HAP-1 (cell line): ENCODE measurements at regions not wholly inside any gene's neighbourhood (a gene's known extent, or its start where the extent isn't known, plus 50 kb on each side); places are given as distances from the start of the nearest gene placed in this dataset.
"Not testable (repeated sequence)": the region's sequence is repeated elsewhere in the genome, so short reads cannot be mapped to it uniquely, and the experiment has no call there.

Experiments used
- DNase-seq, 2 experiments: peaks; one replicate each; pipeline ENCODE4 v3.0.0-alpha.2; 2016 to 2020; ENCODE audit warnings: low spot score in 2 of 2
- H3K27me3 ChIP-seq: fragments of 250-450 bp; sonication (Bioruptor Pico); 2 replicates; pipeline ENCODE4 v1.5.1; 2020; ENCODE audit warnings: low read depth, mild to moderate bottlenecking, moderate library complexity
- H3K36me3 ChIP-seq: fragments of 250-450 bp; sonication (Bioruptor Pico); replicated peaks from 2 replicates; pipeline ENCODE4 v1.5.1; 2020; ENCODE audit warnings: mild to moderate bottlenecking
- H3K4me1 ChIP-seq: fragments of 250-450 bp; sonication (Bioruptor Pico); 2 replicates; pipeline ENCODE4 v1.5.1; 2020; ENCODE audit warnings: mild to moderate bottlenecking
- H3K4me3 ChIP-seq: fragments of 250-450 bp; sonication (Bioruptor Pico); 2 replicates; pipeline ENCODE4 v1.5.1; 2020; ENCODE audit warnings: mild to moderate bottlenecking, moderate library complexity
- H3K9me3 ChIP-seq: fragments of 250-450 bp; sonication (Bioruptor Pico); 2 replicates; pipeline ENCODE4 v1.5.1; 2020; ENCODE audit warnings: mild to moderate bottlenecking, moderate library complexity
- in situ Hi-C: fragments of 300-500 bp; cut with MboI; formaldehyde crosslinking; loops from 3 replicates; pipeline ENCODE4 v1.14.3; 2020; ENCODE audit warnings: low sequenced_read_pairs, inconsistent platforms, mixed read lengths

GRCh38 chr14:38384741-38385140 is 128.8 kb upstream of the CLEC14A start:
- no peaks in the 10 kb centered on the region for H3K36me3 ChIP-seq
- DNase-seq: no peak
- H3K4me1 ChIP-seq: no peaks in the 10 kb centered on the region
- no peaks in the 10 kb centered on the region for H3K27me3 ChIP-seq
- no peak overlapping the region for H3K4me3 ChIP-seq
- no peaks in the 10 kb centered on the region for H3K9me3 ChIP-seq
- in situ Hi-C loops: no loop called here

- Histone ChIP-seq H3K36me3 (no peaks in the 10 kb centered on the region), H3K27me3 (no peaks in the 10 kb centered on the region), H3K4me3 (no peak overlapping the region), H3K4me1 (no peaks in the 10 kb centered on the region), H3K9me3 (0 out of 2 replicates have a peak, but pooled peaks cover 3% of the 10 kb centered on the region)
- in situ Hi-C loops: no loop called here
- DNase-seq: no peak
Measured at GRCh38 chr14:38367922-38368321, 112.0 kb upstream of the CLEC14A start.

- DNase-seq: no peak
- Histone ChIP-seq H3K9me3 (0 out of 2 replicates have a peak, but pooled peaks cover 3% of the 10 kb centered on the region), H3K4me1 (no peaks in the 10 kb centered on the region), H3K36me3 (no peaks in the 10 kb centered on the region), H3K27me3 (no peaks in the 10 kb centered on the region), H3K4me3 (no peak overlapping the region)
- in situ Hi-C loops: no loop called here
Measured at GRCh38 chr14:38366374-38366773, 110.5 kb upstream of the CLEC14A start.

DNA sequence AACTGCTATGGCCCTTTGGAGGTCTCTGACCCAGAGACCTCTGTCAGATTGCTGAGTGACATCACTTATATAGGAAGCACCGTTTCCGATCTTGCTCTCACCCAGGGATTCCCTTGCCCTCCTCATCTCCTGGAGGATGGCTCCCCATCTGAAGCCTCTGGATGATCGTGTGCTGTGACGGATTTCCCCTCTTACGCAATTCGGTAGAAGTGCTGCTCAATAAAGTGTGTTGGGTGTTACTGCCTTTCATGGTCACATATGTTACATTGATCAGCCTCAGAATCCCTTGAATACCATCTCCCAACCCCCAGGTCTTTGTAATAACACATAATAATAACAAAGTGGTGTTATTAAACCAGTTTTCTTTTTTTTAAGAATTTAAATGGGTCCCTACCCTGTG is 107.3 kb upstream of the CLEC14A start:
- H3K4me3 ChIP-seq: no peak overlapping the region

GRCh38 chr14:38357557-38357956 is 101.7 kb upstream of the CLEC14A start:
- Histone ChIP-seq H3K36me3 (no peaks in the 10 kb centered on the region), H3K9me3 (no peaks in the 10 kb centered on the region), H3K4me3 (no peak overlapping the region), H3K27me3 (no peaks in the 10 kb centered on the region), H3K4me1 (no peaks in the 10 kb centered on the region)
- no peak for DNase-seq
- in situ Hi-C loops: no loop called here

More for the DNA sequence above, 107.3 kb upstream of the CLEC14A start:
- Histone ChIP-seq H3K36me3 (no peaks in the 10 kb centered on the region), H3K9me3 (no peaks in the 10 kb centered on the region), H3K27me3 (no peaks in the 10 kb centered on the region), H3K4me1 (no peaks in the 10 kb centered on the region)
- in situ Hi-C loops: no loop called here
- no peak for DNase-seq

- in situ Hi-C loops, H3K36me3 ChIP-seq, H3K4me1 ChIP-seq, H3K9me3 ChIP-seq, H3K4me3 ChIP-seq, H3K27me3 ChIP-seq, DNase-seq: not testable (repeated sequence)
Measured at GRCh38 chr14:38355473-38355872, 99.6 kb upstream of the CLEC14A start.

- no peaks in the 10 kb centered on the region for H3K4me1 ChIP-seq
- no peak overlapping the region for H3K4me3 ChIP-seq
- no peak for DNase-seq
- H3K36me3 ChIP-seq: no peaks in the 10 kb centered on the region
- no peaks in the 10 kb centered on the region for H3K9me3 ChIP-seq
- in situ Hi-C loops: no loop called here
- no peaks in the 10 kb centered on the region for H3K27me3 ChIP-seq
Measured at GRCh38 chr14:38350102-38350501, 94.2 kb upstream of the CLEC14A start.

GRCh38 chr14:38342803-38343202 is 86.9 kb upstream of the CLEC14A start:
- no peak for DNase-seq
- H3K9me3 ChIP-seq: no peaks in the 10 kb centered on the region
- H3K36me3 ChIP-seq: no peaks in the 10 kb centered on the region
- in situ Hi-C loops: no loop called here
- no peak overlapping the region for H3K4me3 ChIP-seq
- H3K27me3 ChIP-seq: no peaks in the 10 kb centered on the region
- H3K4me1 ChIP-seq: no peaks in the 10 kb centered on the region

- no peaks in the 10 kb centered on the region for H3K9me3 ChIP-seq
- H3K27me3 ChIP-seq: no peaks in the 10 kb centered on the region
- no peak overlapping the region for H3K4me3 ChIP-seq
- H3K4me1 ChIP-seq: no peaks in the 10 kb centered on the region
- no peaks in the 10 kb centered on the region for H3K36me3 ChIP-seq
- DNase-seq: no peak
- in situ Hi-C loops: no loop called here
Measured at GRCh38 chr14:38339696-38340095, 83.8 kb upstream of the CLEC14A start.

- no peak overlapping the region for H3K4me3 ChIP-seq
- no peaks in the 10 kb centered on the region for H3K36me3 ChIP-seq
- no peaks in the 10 kb centered on the region for H3K4me1 ChIP-seq
- in situ Hi-C loops: no loop called here
- H3K9me3 ChIP-seq: no peaks in the 10 kb centered on the region
- H3K27me3 ChIP-seq: no peaks in the 10 kb centered on the region
- no peak for DNase-seq
Measured at GRCh38 chr14:38336298-38336697, 80.4 kb upstream of the CLEC14A start.

GRCh38 chr14:38330275-38330674 is 74.4 kb upstream of the CLEC14A start:
- Histone ChIP-seq H3K9me3 (no peaks in the 10 kb centered on the region), H3K36me3 (no peaks in the 10 kb centered on the region), H3K4me1 (no peaks in the 10 kb centered on the region), H3K27me3 (no peaks in the 10 kb centered on the region), H3K4me3 (no peak overlapping the region)
- no peak for DNase-seq
- in situ Hi-C loops: no loop called here

DNA sequence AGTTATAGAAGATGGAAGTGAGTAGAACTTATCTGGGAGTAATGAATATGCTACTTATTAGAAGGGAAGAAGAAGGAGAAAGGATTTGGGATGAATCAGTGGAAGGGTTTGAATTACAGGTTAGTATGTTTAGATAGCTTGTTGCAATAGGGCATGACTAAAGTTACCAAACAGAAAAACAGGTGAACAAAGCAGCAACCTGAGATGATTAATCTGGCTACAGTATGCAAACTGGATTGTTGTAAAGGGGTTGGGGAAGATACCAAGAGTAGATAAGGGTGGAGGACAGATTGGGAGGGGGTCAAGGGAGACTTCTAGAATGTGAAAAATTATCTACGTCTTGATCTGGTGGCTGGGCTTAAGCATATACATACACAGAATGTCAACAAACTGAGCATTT is 73.4 kb upstream of the CLEC14A start:
- no peak for DNase-seq
- Histone ChIP-seq H3K36me3 (no peaks in the 10 kb centered on the region), H3K4me3 (no peak overlapping the region), H3K4me1 (no peaks in the 10 kb centered on the region), H3K9me3 (no peaks in the 10 kb centered on the region), H3K27me3 (no peaks in the 10 kb centered on the region)
- in situ Hi-C loops: no loop called here

GRCh38 chr14:38316922-38317321 is 61.0 kb upstream of the CLEC14A start:
- no peak for DNase-seq
- H3K4me3 ChIP-seq: no peak overlapping the region
- in situ Hi-C loops: no loop called here
- H3K4me1 ChIP-seq: no peaks in the 10 kb centered on the region
- no peaks in the 10 kb centered on the region for H3K9me3 ChIP-seq
- H3K27me3 ChIP-seq: no peaks in the 10 kb centered on the region
- H3K36me3 ChIP-seq: no peaks in the 10 kb centered on the region

DNA sequence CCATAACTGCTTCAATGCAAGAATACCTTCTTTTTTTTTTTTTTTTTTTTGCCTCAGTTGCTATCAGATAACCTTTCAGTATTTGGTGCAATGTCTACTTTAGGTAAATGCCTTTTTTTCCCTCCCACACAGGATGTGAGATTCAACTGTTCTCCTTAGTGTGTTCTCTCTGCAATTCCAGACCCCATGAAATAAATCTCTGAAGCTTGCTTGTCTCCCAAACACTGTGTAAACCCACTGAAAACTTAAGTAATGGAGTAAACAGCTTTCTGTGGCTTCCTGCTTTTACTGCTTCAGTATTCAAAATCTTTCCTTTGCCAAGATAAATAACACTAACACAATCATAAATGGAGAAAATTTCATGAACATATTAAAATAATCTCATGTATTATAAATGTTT is 55.8 kb upstream of the CLEC14A start:
- H3K4me3 ChIP-seq: no peak overlapping the region
- no peaks in the 10 kb centered on the region for H3K9me3 ChIP-seq
- H3K27me3 ChIP-seq: no peaks in the 10 kb centered on the region
- no peaks in the 10 kb centered on the region for H3K4me1 ChIP-seq
- H3K36me3 ChIP-seq: no peaks in the 10 kb centered on the region
- DNase-seq: no peak
- in situ Hi-C loops: no loop called here

GRCh38 chr14:38310420-38310995 is 54.6 kb upstream of the CLEC14A start:
- no peaks in the 10 kb centered on the region for H3K36me3 ChIP-seq
- H3K27me3 ChIP-seq: no peaks in the 10 kb centered on the region
- in situ Hi-C loops: no loop called here

More at GRCh38 chr14:38310420-38310995, 54.6 kb upstream of the CLEC14A start:
- Histone ChIP-seq H3K9me3 (0 out of 2 replicates have a peak, but pooled peaks cover 3% of the 10 kb centered on the region), H3K4me1 (no peaks in the 10 kb centered on the region), H3K4me3 (no peak overlapping the region)
- no peak for DNase-seq
